GM12878 (cell line): ENCODE measurements at regions not wholly inside any gene's neighbourhood (a gene's known extent, or its start where the extent isn't known, plus 50 kb on each side); places are given as distances from the start of the nearest gene placed in this dataset.

Source experiments
- CREB1 ChIP-seq: IDR thresholded peaks from 2 replicates; pipeline ENCODE4 v1.6.1; 2012; ENCODE audit warnings: low read depth, mild to moderate bottlenecking, inconsistent platforms
- GATAD2B ChIP-seq: fragments of 450-650 bp; conservative IDR thresholded peaks from 2 replicates; pipeline ENCODE4 v1.6.1; 2017; ENCODE audit warnings: low read depth, mild to moderate bottlenecking, moderate library complexity
- POLR2AphosphoS5 ChIP-seq: IDR thresholded peaks from 2 replicates; pipeline ENCODE4 v1.6.1; 2011; ENCODE audit warnings: mild to moderate bottlenecking, low read length, inconsistent platforms
- TCF12 ChIP-seq: IDR thresholded peaks from 2 replicates; pipeline ENCODE4 v1.6.1; 2011; ENCODE audit warnings: low read depth, mild to moderate bottlenecking, low read length
- YY1 ChIP-seq: IDR thresholded peaks from 2 replicates; pipeline ENCODE4 v1.6.1; 2011; ENCODE audit warnings: low read depth, mild to moderate bottlenecking, low read length
- ZNF274 ChIP-seq: IDR thresholded peaks from one replicate; pipeline ENCODE4 v1.8.0; 2011; ENCODE audit not compliant: insufficient read length, insufficient read depth
- TF ChIP-seq, protein P1 (sequence below), 3 experiments: IDR thresholded peaks in 2 of 3; conservative IDR thresholded peaks in 1 of 3; 2 replicates each; pipeline ENCODE4 v1.5.1; 2011; ENCODE audit warnings: low read depth in 3 of 3, low read length in 3 of 3, mild to moderate bottlenecking in 3 of 3, control low read depth in 2 of 3, moderate library complexity in 2 of 3, inconsistent platforms in 1 of 3, mixed read lengths in 1 of 3; ENCODE audit not compliant: control insufficient read depth in 2 of 3, insufficient read depth in 1 of 3; ENCODE audit errors: extremely low read depth in 1 of 3
- TF ChIP-seq, protein P2 (sequence below): IDR thresholded peaks from 2 replicates; pipeline ENCODE4 v1.6.1; 2012; ENCODE audit warnings: low read depth, low read length, improper control_type of control experiment

DNA sequence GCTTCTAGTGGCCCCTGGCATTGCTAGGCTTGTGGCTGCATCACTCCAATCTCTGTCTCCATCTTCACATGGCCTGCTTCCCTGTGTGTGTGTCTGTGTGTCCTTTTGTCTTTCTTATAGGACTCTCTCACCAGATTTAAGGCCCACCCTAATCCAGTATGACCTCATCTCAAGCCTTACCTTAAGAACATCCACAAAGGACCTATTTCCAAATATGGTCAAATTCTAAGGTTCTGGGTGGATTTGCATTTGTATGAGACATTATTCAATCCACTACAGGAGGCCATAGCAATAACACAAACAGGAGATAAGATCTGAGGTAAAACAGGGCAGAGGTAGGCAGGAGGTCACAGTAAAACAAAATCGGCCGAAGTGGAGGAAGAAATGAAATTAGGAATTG is 375.9 kb downstream of the BTG1 start:
- TF ChIP-seq, protein P1, sequence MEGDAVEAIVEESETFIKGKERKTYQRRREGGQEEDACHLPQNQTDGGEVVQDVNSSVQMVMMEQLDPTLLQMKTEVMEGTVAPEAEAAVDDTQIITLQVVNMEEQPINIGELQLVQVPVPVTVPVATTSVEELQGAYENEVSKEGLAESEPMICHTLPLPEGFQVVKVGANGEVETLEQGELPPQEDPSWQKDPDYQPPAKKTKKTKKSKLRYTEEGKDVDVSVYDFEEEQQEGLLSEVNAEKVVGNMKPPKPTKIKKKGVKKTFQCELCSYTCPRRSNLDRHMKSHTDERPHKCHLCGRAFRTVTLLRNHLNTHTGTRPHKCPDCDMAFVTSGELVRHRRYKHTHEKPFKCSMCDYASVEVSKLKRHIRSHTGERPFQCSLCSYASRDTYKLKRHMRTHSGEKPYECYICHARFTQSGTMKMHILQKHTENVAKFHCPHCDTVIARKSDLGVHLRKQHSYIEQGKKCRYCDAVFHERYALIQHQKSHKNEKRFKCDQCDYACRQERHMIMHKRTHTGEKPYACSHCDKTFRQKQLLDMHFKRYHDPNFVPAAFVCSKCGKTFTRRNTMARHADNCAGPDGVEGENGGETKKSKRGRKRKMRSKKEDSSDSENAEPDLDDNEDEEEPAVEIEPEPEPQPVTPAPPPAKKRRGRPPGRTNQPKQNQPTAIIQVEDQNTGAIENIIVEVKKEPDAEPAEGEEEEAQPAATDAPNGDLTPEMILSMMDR (IDR thresholded peaks at IDR 0.05 in 2 of 3, conservative IDR thresholded peaks at IDR 0.05 in 1 of 3; ENCODE audit: control insufficient read depth in 2 of 3, extremely low read depth in 1 of 3, insufficient read depth in 1 of 3, low read depth in 3 of 3, low read length in 3 of 3) = no peak
- TF ChIP-seq YY1 (no peak), POLR2AphosphoS5 (no peak), TCF12 (no peak), GATAD2B (no peak), CREB1 (no peak), ZNF274 (no peak)
- TF ChIP-seq, protein P2, sequence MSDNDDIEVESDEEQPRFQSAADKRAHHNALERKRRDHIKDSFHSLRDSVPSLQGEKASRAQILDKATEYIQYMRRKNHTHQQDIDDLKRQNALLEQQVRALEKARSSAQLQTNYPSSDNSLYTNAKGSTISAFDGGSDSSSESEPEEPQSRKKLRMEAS = no peak
